IMR-90 (cell line): ENCODE measurements at regions not wholly inside any gene's neighbourhood (a gene's known extent, or its start where the extent isn't known, plus 50 kb on each side); places are given as distances from the start of the nearest gene placed in this dataset.

Source experiments
- ATAC-seq: fragments of 200-7000 bp; cut with Tn5 transposase; 2 replicates; pipeline ENCODE4 v1.9.1; 2020; ENCODE audit warnings: low read depth, mild to moderate bottlenecking, moderate library complexity
- BruUV-seq: library from RNA; stranded (reverse); fragments of 400-500 nt; replicated peaks from 2 replicates; lab custom pipeline; 2021; lab: Mats Ljungman, UMichigan
- CTCF ChIA-PET: fragments of 300-600 bp; formaldehyde crosslinking; extraction: SDS; loops from one replicate; lab custom pipeline; 2021; ENCODE audit warnings: antibody characterized with exemption; lab: Yijun Ruan, JAX
- POLR2A ChIA-PET: fragments of 300-600 bp; sonication (Branson Sonifier 250); formaldehyde crosslinking; loops from one replicate; lab custom pipeline; 2022; ENCODE audit warnings: antibody characterized with exemption; ENCODE audit not compliant: unreplicated experiment; lab: Charles Lee
- DNase-seq: peaks from one replicate; pipeline ENCODE4 v3.0.0; 2013
- H2AFZ ChIP-seq: replicated peaks from 2 replicates; pipeline ENCODE3; 2013; ENCODE audit warnings: low read length, mild to moderate bottlenecking; ENCODE audit not compliant: poor library complexity
- H2AK5ac ChIP-seq: 2 replicates; pipeline ENCODE4 v1.6.1; 2013; ENCODE audit warnings: low read depth, low read length, inconsistent platforms
- H2AK9ac ChIP-seq: replicated peaks from 2 replicates; pipeline ENCODE3; 2013; ENCODE audit warnings: mild to moderate bottlenecking, low read depth, low read length, moderate library complexity; ENCODE audit not compliant: poor library complexity
- H2BK120ac ChIP-seq: 2 replicates; pipeline ENCODE4 v1.6.1; 2013; ENCODE audit warnings: low read depth, low read length, inconsistent platforms
- H2BK15ac ChIP-seq: 3 replicates; pipeline ENCODE4 v1.6.1; 2013; ENCODE audit warnings: low read depth, low read length, inconsistent platforms
- H2BK20ac ChIP-seq: 2 replicates; pipeline ENCODE4 v1.6.1; 2013; ENCODE audit warnings: low read depth, mild to moderate bottlenecking, inconsistent platforms, low read length, moderate library complexity
- H2BK5ac ChIP-seq: 2 replicates; pipeline ENCODE4 v1.6.1; 2013; ENCODE audit warnings: mild to moderate bottlenecking, low read depth, low read length, inconsistent platforms; ENCODE audit not compliant: poor library complexity, severe bottlenecking
- H3K14ac ChIP-seq: replicated peaks from 2 replicates; pipeline ENCODE4 v1.6.1; 2013; ENCODE audit warnings: low read depth, low read length, inconsistent platforms
- H3K18ac ChIP-seq: 2 replicates; pipeline ENCODE4 v1.6.1; 2013; ENCODE audit warnings: low read depth, low read length, control low read depth
- H3K23ac ChIP-seq: 2 replicates; pipeline ENCODE4 v1.6.1; 2013; ENCODE audit warnings: low read depth, low read length, inconsistent platforms
- H3K27ac ChIP-seq: 2 replicates; pipeline ENCODE4 v1.5.1; 2013; ENCODE audit warnings: mild to moderate bottlenecking, control low read depth, low read length; ENCODE audit not compliant: insufficient read depth
- H3K27me3 ChIP-seq: 2 replicates; pipeline ENCODE4 v1.6.1; 2013; ENCODE audit warnings: low read length; ENCODE audit not compliant: control insufficient read depth, insufficient read depth
- H3K36me3 ChIP-seq: 2 replicates; pipeline ENCODE4 v1.6.1; 2013; ENCODE audit warnings: low read length, mixed read lengths; ENCODE audit not compliant: control insufficient read depth, insufficient read depth
- H3K4ac ChIP-seq: 2 replicates; pipeline ENCODE4 v1.6.1; 2013; ENCODE audit warnings: low read depth, low read length, inconsistent platforms
- H3K4me1 ChIP-seq: 2 replicates; pipeline ENCODE4 v1.6.1; 2013; ENCODE audit warnings: low read length, mixed read lengths; ENCODE audit not compliant: control insufficient read depth, insufficient read depth
- H3K4me2 ChIP-seq: 2 replicates; pipeline ENCODE4 v1.6.1; 2013; ENCODE audit warnings: low read depth, mild to moderate bottlenecking, control low read depth, low read length, moderate library complexity
- H3K4me3 ChIP-seq: 2 replicates; pipeline ENCODE4 v1.5.1; 2013; ENCODE audit warnings: low read depth, mild to moderate bottlenecking, control low read depth, low read length, moderate library complexity; ENCODE audit not compliant: insufficient read depth
- H3K56ac ChIP-seq: 2 replicates; pipeline ENCODE4 v1.6.1; 2013; ENCODE audit warnings: low read length, inconsistent platforms; ENCODE audit not compliant: insufficient read depth; ENCODE audit errors: extremely low read depth
- H3K79me1 ChIP-seq, 2 experiments: 2 replicates each; pipeline ENCODE4 v1.6.1; 2013; ENCODE audit warnings: low read length in 2 of 2, inconsistent platforms in 1 of 2, low read depth in 1 of 2
- H3K9ac ChIP-seq: 2 replicates; pipeline ENCODE4 v1.6.1; 2013; ENCODE audit warnings: low read depth, low read length, control low read depth
- H3K9me1 ChIP-seq: 2 replicates; pipeline ENCODE4 v1.6.1; 2013; ENCODE audit warnings: low read length, inconsistent platforms; ENCODE audit not compliant: insufficient read depth
- H3K9me3 ChIP-seq: 2 replicates; pipeline ENCODE4 v1.6.1; 2013; ENCODE audit warnings: low read length; ENCODE audit not compliant: control insufficient read depth, insufficient read depth
- H4K20me1 ChIP-seq: 2 replicates; pipeline ENCODE4 v1.6.1; 2013; ENCODE audit warnings: low read length, inconsistent platforms; ENCODE audit not compliant: insufficient read depth
- H4K5ac ChIP-seq: 2 replicates; pipeline ENCODE4 v1.6.1; 2013; ENCODE audit warnings: mild to moderate bottlenecking, low read depth, low read length, control low read depth
- H4K8ac ChIP-seq, 2 experiments: 2 replicates each; pipeline ENCODE4 v1.6.1; 2013; ENCODE audit warnings: low read depth in 2 of 2, low read length in 2 of 2, control low read depth in 1 of 2, inconsistent platforms in 1 of 2
- H4K91ac ChIP-seq: 2 replicates; pipeline ENCODE4 v1.6.1; 2013; ENCODE audit warnings: low read depth, low read length, inconsistent platforms; ENCODE audit not compliant: insufficient read depth
- BHLHE40 ChIP-seq: fragments of 150-350 bp; IDR thresholded peaks from 2 replicates; pipeline ENCODE4 v1.6.1; 2016; ENCODE audit warnings: mild to moderate bottlenecking, low read depth, low read length
- CEBPB ChIP-seq: IDR thresholded peaks from 2 replicates; pipeline ENCODE4 v1.6.1; 2012; ENCODE audit warnings: low read depth, low read length, improper control_type of control experiment
- CHD1 ChIP-seq: IDR thresholded peaks from 2 replicates; pipeline ENCODE4 v1.6.1; 2012; ENCODE audit warnings: low read depth, low read length, improper control_type of control experiment
- FOS ChIP-seq: fragments of 150-350 bp; IDR thresholded peaks from 2 replicates; pipeline ENCODE4 v1.6.1; 2016; ENCODE audit warnings: low read depth, low read length
- MAFK ChIP-seq: IDR thresholded peaks from 2 replicates; pipeline ENCODE4 v1.6.1; 2012; ENCODE audit warnings: low read depth, low read length, improper control_type of control experiment
- MAZ ChIP-seq: IDR thresholded peaks from 2 replicates; pipeline ENCODE4 v1.6.1; 2012; ENCODE audit warnings: low read depth, mild to moderate bottlenecking, low read length, improper control_type of control experiment, moderate library complexity, borderline replicate concordance
- MXI1 ChIP-seq: IDR thresholded peaks from 2 replicates; pipeline ENCODE4 v1.6.1; 2012; ENCODE audit warnings: low read depth, mild to moderate bottlenecking, low read length, moderate library complexity, borderline replicate concordance
- NFE2L2 ChIP-seq: fragments of 150-350 bp; IDR thresholded peaks from 2 replicates; pipeline ENCODE4 v1.6.1; 2016; ENCODE audit warnings: low read depth, mild to moderate bottlenecking, low read length
- POLR2A ChIP-seq: IDR thresholded peaks from 2 replicates; pipeline ENCODE4 v1.6.1; 2012; ENCODE audit warnings: mild to moderate bottlenecking, low read depth, low read length
- RAD21 ChIP-seq: IDR thresholded peaks from 2 replicates; pipeline ENCODE4 v1.6.1; 2012; ENCODE audit warnings: low read length, improper control_type of control experiment
- RCOR1 ChIP-seq: IDR thresholded peaks from 2 replicates; pipeline ENCODE4 v1.6.1; 2012; ENCODE audit warnings: mild to moderate bottlenecking, low read length, improper control_type of control experiment; ENCODE audit not compliant: insufficient replicate concordance
- RFX5 ChIP-seq: IDR thresholded peaks from 2 replicates; pipeline ENCODE4 v1.8.0; 2012; ENCODE audit warnings: low read depth, mild to moderate bottlenecking, low read length, moderate library complexity
- SMC3 ChIP-seq: fragments of 150-350 bp; IDR thresholded peaks from 2 replicates; pipeline ENCODE4 v1.6.1; 2016; ENCODE audit warnings: low read depth, mild to moderate bottlenecking, antibody characterized with exemption, low read length, moderate library complexity
- WGBS, 2 experiments: methylation state at CpG; one replicate each; pipeline versions ENCODE4 v1.1.5 to v1.1.7; 2013; ENCODE audit warnings: missing lambda C conversion rate in 2 of 2; ENCODE audit not compliant: insufficient read length in 1 of 2; ENCODE audit errors: extremely low coverage in 2 of 2; 5-methylcytosine and 5-hydroxymethylcytosine counted together
- dilution Hi-C: fragments of 300-500 bp; cut with HindIII; formaldehyde crosslinking; loops from one replicate; pipeline ENCODE4 v1.14.3; 2018; ENCODE audit warnings: low sequenced_read_pairs; ENCODE audit not compliant: unreplicated experiment
- in situ Hi-C: fragments of 300-500 bp; cut with MboI; formaldehyde crosslinking; loops from 3 replicates; pipeline ENCODE4 v1.14.3; 2019; ENCODE audit warnings: low sequenced_read_pairs, inconsistent platforms, mixed read lengths
- intact Hi-C: fragments of 100-400 bp; cut with micrococcal nuclease; formaldehyde crosslinking; loops from 2 replicates; pipeline ENCODE4 v1.10.0; 2022
- TF ChIP-seq, protein P1 (sequence below): fragments of 150-350 bp; IDR thresholded peaks from 2 replicates; pipeline ENCODE4 v1.6.1; 2017; ENCODE audit warnings: mild to moderate bottlenecking, antibody characterized with exemption, low read length, low read depth
- TF ChIP-seq, protein P2 (sequence below): conservative IDR thresholded peaks from 2 replicates; pipeline ENCODE4 v1.5.1; 2012; ENCODE audit warnings: mild to moderate bottlenecking, low read depth, low read length, improper control_type of control experiment

GRCh38 chr20:50279988-50280850 lies 89.6 kb downstream of the CEBPB start:
- ChIA-PET POLR2A (no interaction called here), CTCF (no interaction called here)
- Histone ChIP-seq H2AK9ac (no peak overlapping the region), H3K9me1 (peaks cover 30% of the 10 kb centered on the region), H2BK15ac (peak overlapping the region; percentile 45; the same call in 1 of the 3 replicates), H3K36me3 (no peaks in the 10 kb centered on the region), H3K18ac (no peak overlapping the region; the same call in 1 of the 2 replicates), H3K4ac (peak overlapping the region; percentile 69), H3K9ac (no peak overlapping the region), H2AFZ (no peak overlapping the region), H4K20me1 (no peaks in the 10 kb centered on the region), H4K5ac (no peak overlapping the region; the same call in 1 of the 2 replicates), H3K27me3 (no peaks in the 10 kb centered on the region), H4K8ac (no peak overlapping the region), H4K91ac (no peak overlapping the region; the same call in 1 of the 2 replicates), H3K27ac (no peak overlapping the region), H2AK5ac (peak overlapping the region; percentile 91), H3K56ac (no peak overlapping the region), H3K23ac (no peak overlapping the region; the same call in none of the 2 replicates), H2BK5ac (no peak overlapping the region), H3K9me3 (no peaks in the 10 kb centered on the region), H2BK120ac (peak overlapping the region; percentile 62), H2BK20ac (peak overlapping the region; percentile 74), H3K14ac (0 out of 2 replicates have a peak overlapping the region, but pooled peaks have one; percentile 32), H3K4me1 (peaks cover 21% of the 10 kb centered on the region), H3K4me2 (no peak overlapping the region), H3K79me1 (peaks cover 0 to 21% of the 10 kb centered on the region in 2 experiments; a peak in 2 of 4 replicates), H3K4me3 (no peak overlapping the region)
- BruUV-seq = no TSS peak
- intact Hi-C loops = no loop called here
- 44% methylated on average over 2 of the region's 8 CpGs; no CpG with 5 or more reads in 1 of the 2 experiments for WGBS, 2 experiments
- no peak for ATAC-seq
- DNase-seq = no peak
- in situ Hi-C loops = no loop called here
- dilution Hi-C loops = no loop called here
- TF ChIP-seq CEBPB = no peak
- TF ChIP-seq, protein P1, sequence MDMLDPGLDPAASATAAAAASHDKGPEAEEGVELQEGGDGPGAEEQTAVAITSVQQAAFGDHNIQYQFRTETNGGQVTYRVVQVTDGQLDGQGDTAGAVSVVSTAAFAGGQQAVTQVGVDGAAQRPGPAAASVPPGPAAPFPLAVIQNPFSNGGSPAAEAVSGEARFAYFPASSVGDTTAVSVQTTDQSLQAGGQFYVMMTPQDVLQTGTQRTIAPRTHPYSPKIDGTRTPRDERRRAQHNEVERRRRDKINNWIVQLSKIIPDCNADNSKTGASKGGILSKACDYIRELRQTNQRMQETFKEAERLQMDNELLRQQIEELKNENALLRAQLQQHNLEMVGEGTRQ = no peak
- no peak for TF ChIP-seq MAZ
- no peak for TF ChIP-seq SMC3
- TF ChIP-seq NFE2L2 = no peak
- TF ChIP-seq FOS = no peak
- no peak for TF ChIP-seq RFX5
- TF ChIP-seq MAFK = no peak
- TF ChIP-seq RCOR1 = no peak
- TF ChIP-seq BHLHE40 = no peak
- no peak for TF ChIP-seq MXI1
- TF ChIP-seq, protein P2, sequence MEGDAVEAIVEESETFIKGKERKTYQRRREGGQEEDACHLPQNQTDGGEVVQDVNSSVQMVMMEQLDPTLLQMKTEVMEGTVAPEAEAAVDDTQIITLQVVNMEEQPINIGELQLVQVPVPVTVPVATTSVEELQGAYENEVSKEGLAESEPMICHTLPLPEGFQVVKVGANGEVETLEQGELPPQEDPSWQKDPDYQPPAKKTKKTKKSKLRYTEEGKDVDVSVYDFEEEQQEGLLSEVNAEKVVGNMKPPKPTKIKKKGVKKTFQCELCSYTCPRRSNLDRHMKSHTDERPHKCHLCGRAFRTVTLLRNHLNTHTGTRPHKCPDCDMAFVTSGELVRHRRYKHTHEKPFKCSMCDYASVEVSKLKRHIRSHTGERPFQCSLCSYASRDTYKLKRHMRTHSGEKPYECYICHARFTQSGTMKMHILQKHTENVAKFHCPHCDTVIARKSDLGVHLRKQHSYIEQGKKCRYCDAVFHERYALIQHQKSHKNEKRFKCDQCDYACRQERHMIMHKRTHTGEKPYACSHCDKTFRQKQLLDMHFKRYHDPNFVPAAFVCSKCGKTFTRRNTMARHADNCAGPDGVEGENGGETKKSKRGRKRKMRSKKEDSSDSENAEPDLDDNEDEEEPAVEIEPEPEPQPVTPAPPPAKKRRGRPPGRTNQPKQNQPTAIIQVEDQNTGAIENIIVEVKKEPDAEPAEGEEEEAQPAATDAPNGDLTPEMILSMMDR = no peak
- no peak for TF ChIP-seq POLR2A
- no peak for TF ChIP-seq RAD21
- no peak for TF ChIP-seq CHD1
